Inflammatory macrophage (primary cell): ENCODE measurements at regions not wholly inside any gene's neighbourhood (a gene's known extent, or its start where the extent isn't known, plus 50 kb on each side); places are given as distances from the start of the nearest gene placed in this dataset.

Experiments used
- DNase-seq, 2 donors: peaks; one replicate each; pipeline ENCODE4 v3.0.0-alpha.2; 2020 to 2022

DNA sequence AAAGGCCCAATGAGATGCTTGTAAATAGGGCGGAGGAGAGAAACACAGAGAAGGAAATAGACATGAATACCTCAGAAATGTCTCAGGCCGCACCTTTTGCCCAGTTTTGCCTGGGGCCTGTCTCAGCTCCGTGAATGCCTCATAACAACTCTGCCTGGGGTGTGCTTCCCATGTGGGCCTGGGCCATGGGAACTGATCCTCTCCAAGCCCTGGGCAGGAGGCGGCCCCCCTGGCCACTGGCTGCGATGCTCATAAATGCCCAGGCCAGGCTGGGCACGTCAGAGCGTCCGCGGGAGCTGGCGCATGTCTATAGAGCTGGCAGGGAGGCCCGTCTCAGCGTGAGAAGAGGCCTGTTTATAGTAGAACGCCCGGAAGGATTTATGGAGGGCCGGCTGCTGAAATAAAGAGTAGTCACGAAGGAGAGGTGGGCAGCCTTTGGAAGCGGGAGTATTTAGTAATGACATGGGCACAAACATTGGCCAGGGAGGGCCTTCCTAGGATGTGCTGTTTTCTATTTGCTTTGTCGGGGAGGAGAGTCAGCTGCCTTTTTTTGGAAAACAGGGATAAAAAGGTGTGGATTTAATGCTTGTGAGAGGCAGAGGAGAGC lies 85.9 kb upstream of the IGF1R start:
- no peak for DNase-seq

DNA sequence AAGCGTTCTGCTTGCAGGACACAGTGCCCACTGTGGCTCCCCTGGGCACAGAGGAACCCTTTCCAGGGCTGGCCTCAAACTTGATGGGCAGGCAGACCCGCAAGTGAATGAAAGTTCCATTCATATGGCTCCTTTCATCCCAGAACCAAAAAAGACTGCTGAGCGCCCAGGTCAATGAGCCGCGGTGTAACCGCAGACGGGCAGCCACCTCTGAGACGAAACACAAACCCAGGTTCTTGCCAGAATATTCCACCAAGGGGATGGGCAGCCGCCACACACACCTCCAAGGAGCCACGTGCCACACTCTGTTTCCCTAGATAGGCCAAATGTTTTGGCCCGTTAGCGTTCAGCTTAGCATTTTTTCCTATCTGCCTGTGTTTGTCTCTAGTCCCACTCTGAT lies 82.8 kb upstream of the IGF1R start:
- no peak for DNase-seq

DNA sequence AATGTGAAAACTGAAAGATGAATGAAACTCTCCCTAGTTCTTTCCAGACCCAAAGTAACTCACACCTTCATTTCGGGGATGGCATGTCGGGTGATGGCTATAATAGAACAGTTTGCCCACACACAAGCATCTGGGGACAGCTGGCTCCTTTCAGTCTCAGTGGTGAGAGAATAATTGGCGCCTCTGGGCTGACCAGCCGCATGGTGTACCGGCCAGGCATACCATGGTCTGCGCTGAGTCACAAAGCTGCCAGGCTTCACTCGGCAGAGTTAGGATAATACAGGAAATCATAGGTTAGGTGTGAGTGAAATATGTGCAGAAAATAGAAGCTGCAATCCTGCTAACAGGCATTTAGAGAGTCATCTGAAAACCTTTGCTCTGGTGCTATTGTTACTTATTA lies 80.4 kb upstream of the IGF1R start:
- no peak for DNase-seq

DNA sequence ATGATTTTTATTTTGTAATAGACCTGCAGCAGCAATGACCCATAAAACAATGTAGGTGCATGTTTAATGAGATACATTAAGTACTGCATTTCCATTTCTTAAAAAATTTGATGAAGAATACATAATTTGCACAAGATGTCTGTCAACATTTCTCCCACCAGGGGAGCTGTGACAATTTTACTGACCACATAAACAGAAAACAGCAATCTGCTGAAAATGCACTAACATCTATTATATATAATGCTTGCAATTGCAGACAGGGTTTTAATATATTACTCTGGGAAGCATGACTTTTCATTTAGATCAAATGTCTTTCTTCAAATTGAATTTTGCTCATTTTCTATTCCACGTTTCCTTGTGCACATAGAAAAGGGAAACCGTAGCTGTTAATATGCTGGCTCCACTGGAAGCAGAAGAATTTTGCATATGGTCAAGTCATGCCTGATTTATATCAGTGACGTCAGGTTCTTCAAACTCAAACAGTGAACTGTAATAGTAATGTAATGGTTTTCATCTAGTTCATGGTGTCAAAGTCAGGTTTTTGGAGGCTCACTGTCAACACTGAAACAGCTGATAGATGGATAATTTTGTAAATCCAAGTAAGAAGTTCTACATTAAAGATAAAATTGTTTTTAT lies 79.8 kb upstream of the IGF1R start:
- DNase-seq: peak in 1 of 2 donors; percentile 2

DNA sequence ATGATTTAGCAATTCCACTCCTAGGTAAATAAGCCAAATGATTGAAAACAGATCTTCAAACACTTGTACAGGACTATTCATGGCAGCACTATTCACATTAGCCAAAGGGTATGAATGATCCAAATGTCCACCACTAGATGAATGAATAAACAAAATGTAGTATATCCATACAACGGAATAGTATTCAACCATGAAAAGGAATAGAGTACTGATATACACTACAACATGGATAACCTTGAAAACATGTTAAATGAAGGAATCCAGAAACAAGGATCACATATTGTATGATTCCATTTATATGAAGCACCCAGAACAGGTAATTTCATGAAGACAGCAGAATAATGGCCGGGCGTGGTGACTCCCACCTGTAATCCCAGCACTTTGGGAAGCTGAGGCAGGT lies 78.2 kb upstream of the IGF1R start:
- no peak for DNase-seq

DNA sequence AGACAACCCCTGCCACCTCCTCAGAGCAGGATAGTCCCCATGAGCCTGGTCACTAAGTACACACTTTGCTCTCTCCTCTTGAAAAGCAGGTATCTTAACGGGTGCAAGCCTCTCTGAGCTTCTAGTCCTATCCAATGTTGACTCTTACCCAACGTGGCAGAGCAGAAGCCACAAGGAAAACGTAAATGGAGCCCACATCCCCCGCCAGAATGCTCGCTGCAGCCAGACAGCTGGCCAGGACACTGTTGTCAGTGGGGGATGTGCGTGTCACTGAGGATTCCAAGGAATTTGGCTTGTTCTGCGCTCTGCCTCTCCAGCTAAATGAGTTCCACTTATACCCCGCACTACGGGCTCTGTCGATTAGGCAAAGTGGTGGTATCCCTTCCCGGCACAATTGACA lies 67.8 kb upstream of the IGF1R start:
- no peak for DNase-seq

DNA sequence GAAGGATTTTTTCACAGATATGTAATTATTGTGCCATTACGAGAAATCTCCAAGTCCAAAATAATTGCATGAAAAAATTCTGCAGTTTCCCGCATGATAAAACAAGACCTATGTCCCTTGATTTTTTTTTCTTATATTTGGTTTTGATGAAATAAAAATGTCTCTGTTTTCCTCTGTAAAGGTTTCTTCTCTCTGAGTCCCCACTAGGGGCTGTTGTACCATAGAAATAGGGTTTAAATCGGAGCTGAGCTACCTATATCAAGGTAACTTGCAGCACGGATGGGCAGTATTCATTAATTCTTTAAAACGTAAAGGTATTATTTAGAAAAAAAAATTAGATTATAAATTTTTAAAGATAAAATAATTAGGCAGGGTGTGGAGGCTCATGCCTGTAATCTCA lies 66.6 kb upstream of the IGF1R start:
- no peak for DNase-seq

DNA sequence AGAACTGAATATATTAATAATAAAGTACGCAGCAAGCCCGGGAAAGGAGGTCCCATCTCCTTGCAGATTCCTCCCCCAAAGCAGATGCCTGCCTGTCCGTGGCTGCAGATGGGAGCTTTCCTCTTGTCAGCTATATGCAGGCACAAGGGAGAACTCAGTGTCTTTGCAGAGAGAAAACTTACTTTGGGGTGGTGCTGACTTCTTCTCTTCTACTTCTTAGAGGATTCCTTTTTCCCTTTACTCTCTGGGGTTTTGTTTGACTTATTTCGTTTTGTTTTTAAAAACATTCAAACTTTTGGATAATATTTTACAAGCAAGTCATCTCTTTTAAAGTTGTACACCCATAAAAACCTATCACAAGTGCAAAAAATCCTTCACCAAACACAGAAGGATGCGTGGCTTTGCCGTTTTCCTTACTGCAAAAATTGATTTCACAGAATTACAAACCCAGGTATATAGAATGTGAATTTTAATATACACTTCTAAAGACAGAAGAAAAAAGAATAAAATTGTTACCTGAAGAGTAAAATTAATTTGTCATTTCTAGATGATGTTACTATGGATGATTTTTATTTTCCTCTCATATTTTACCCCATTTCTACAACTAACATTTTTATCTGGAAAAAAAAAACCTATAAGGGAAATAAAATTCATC lies 65.3 kb upstream of the IGF1R start:
- no peak for DNase-seq

DNA sequence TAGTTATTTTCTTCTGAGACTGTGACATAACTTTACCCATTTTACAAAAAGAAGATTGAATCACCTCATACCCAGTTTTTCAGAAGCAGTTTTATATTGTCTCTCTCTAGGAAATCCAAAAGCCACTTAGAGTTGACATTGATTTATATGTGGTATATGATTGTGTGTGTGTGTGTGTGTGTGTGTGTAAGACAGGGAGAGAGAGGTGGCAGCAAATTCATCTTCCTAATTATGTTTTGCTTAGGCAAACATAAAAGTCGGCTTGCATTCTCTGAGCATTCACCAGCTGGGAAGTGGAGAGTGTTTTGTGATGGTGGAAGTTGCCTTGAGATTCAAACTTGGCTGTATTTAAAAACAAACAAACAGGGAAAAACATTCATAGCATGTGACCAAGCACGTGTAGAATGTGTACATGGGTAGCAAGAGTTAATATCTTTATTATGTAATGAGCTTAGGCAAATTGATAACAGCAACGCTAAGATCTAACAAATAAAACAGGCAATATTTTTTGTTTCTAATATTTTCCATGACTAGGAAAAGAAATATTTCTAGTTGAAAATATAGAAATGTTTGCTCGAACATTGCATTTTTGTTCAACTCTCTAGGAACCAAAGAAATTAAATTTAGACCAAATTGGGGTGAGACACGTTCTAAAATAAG lies 64.4 kb upstream of the IGF1R start:
- no peak for DNase-seq

DNA sequence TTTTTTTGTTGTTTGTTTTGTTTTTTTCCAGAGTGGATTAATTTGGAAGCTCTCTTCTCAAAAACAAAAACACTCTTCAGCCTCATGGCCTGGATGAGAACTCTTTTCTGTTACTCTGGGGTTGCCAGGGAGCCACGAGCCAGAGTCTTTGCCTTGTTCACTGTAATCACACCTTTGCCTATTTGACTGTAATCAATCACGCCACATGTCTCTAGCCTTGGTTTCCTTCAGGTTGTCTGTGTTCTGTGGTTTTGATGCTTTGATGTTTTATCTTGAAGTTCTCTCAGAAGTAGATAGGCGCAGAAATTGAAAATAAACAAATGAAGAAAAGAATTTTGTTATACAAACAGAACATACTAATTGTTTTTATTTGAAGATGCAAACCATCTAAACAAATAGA lies 62.3 kb upstream of the IGF1R start:
- no peak for DNase-seq

DNA sequence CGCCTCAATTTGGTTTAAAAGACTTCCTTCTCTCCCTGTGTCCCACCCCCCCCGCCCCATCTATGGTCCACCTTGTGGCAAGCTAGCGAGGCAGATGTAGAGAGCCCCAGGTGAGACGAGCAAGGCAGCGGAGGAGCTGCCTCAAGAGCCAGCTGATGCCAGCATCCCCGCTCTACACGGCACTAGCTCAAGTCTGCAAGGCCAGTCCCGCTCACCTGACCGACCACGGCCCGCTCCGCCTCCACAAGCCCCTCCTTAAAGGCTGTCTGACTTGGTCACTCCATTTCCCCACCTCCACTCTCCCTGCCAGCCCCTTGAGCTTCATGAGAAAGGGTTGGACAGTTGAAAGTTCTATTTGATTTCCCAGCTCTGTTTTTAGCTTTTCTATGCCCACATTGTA lies 56.2 kb upstream of the IGF1R start:
- no peak for DNase-seq

DNA sequence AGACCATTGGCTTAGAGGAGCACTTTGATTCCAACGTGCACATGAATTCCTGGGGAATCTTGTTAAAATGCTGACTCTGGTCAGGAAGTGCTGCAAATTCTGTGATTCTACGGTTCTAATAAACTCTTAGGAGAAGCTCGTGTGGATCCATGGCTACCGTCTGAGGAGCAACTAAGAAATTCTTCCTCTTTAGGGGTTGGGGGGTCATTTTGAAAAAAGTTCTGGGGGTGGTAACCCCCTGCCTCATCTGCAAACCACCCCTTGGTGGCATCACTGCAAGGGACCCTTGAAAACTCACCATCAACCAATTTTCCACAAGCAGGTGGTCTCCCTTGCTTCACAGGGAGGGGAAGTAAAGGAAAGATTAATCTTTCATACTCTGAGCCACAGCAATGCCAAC lies 52.2 kb upstream of the IGF1R start:
- no peak for DNase-seq

DNA sequence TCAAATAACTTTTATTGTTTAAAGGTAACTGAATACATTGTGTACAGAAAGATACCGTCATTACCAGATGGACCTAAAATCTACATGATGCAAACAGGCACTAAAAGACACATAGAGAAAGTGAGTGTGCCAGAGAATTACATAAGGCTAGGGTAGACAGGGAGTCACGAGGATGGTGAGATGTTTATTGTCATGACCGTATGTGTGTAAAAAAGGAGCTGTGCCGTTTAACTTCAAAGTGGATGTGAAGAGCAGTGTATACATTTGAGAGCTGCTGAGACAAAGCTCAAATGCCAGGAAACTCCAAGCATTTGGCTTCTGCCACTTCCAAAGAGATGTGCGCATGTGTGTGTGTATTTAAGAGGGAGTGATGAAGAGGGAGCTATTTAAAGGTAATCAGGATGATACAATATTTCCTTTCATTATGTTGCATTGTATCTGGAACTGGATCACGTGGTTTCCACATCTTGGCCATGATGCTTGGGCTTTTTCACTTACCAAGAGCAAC lies 51.4 kb upstream of the IGF1R start:
- DNase-seq: no peak

DNA sequence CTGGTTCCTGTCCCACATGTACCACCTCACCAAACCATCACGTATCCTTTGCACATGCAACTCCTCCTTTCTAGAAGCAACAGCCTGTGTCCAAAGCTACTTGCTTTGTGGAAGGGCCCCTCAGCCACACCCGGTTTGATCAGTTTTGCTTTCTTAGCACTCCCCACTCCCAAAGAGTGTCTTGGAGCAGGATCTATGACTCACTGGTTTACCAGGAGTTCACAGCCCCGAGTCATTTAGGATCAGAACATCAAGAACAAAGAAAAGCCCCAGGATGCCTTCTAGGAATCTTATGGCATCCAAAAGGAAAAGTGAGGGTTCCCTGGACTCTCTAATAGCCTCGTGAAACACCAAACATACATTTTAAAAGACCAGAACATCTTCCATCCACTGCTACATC lies 50.7 kb upstream of the IGF1R start:
- DNase-seq: no peak
